OCI-LY3 (cell line): ENCODE measurements at regions not wholly inside any gene's neighbourhood (a gene's known extent, or its start where the extent isn't known, plus 50 kb on each side); places are given as distances from the start of the nearest gene placed in this dataset.

Experiments used
- H2AFZ ChIP-seq: fragments of 200-600, 300-600 bp; shearing (Covaris generic); 2 replicates; pipeline ENCODE4 v1.6.0; 2014; ENCODE audit warnings: antibody characterized with exemption, low read depth, low read length
- H3K27ac ChIP-seq: fragments of 200-600, 300-600 bp; sonication (generic); 2 replicates; pipeline ENCODE4 v1.5.1; 2014; ENCODE audit warnings: mild to moderate bottlenecking, low read length, moderate library complexity, mixed read lengths
- H3K27me3 ChIP-seq: fragments of 200-600, 300-600 bp; sonication (generic); 2 replicates; pipeline ENCODE4 v1.6.1; 2014; ENCODE audit warnings: low read depth, low read length, mixed read lengths
- H3K36me3 ChIP-seq: fragments of 200-600, 300-600 bp; sonication (generic); replicated peaks from 2 replicates; pipeline ENCODE3; 2014; ENCODE audit warnings: low read depth, low read length, mixed read lengths
- H3K4me1 ChIP-seq: fragments of 300-600, 200-600 bp; sonication (generic); 2 replicates; pipeline ENCODE4 v1.6.1; 2014; ENCODE audit warnings: low read length, mixed read lengths
- H3K4me2 ChIP-seq: fragments of 200-600, 300-600 bp; sonication (generic); 2 replicates; pipeline ENCODE4 v1.6.1; 2014; ENCODE audit warnings: low read length, mixed read lengths
- H3K4me3 ChIP-seq: fragments of 300-600, 200-600 bp; sonication (generic); 2 replicates; pipeline ENCODE4 v1.5.1; 2014; ENCODE audit warnings: antibody characterized with exemption, mild to moderate bottlenecking, low read length, moderate library complexity
- H3K79me2 ChIP-seq: fragments of 300-600, 200-600 bp; shearing (Covaris generic); 2 replicates; pipeline ENCODE4 v1.6.1; 2014; ENCODE audit warnings: mild to moderate bottlenecking, low read length, mixed read lengths
- H3K9ac ChIP-seq: fragments of 300-600, 200-600 bp; shearing (Covaris generic); 2 replicates; pipeline ENCODE4 v1.6.0; 2014; ENCODE audit warnings: mild to moderate bottlenecking, low read length, moderate library complexity
- H3K9me3 ChIP-seq: fragments of 200-600, 300-600 bp; shearing (Covaris generic); 2 replicates; pipeline ENCODE4 v1.6.1; 2014; ENCODE audit warnings: low read length, mixed read lengths; ENCODE audit not compliant: insufficient read depth
- H4K20me1 ChIP-seq: fragments of 200-600, 300-600 bp; sonication (generic); 2 replicates; pipeline ENCODE4 v1.6.1; 2016; ENCODE audit warnings: low read length, mixed read lengths; ENCODE audit not compliant: insufficient read depth
- EZH2phosphoT487 ChIP-seq: fragments of 200-600 bp; shearing (Covaris generic); IDR thresholded peaks from 2 replicates; pipeline ENCODE4 v1.6.1; 2018; ENCODE audit warnings: antibody characterized with exemption, mixed run types, low read depth
- TF ChIP-seq, protein P1 (sequence below): fragments of 200-600, 300-600 bp; sonication (generic); IDR thresholded peaks from 2 replicates; pipeline ENCODE4 v1.5.1; 2014; ENCODE audit warnings: antibody characterized with exemption, low read length, low read depth

- no peak overlapping the region for H3K4me3 ChIP-seq
- TF ChIP-seq, protein P1, sequence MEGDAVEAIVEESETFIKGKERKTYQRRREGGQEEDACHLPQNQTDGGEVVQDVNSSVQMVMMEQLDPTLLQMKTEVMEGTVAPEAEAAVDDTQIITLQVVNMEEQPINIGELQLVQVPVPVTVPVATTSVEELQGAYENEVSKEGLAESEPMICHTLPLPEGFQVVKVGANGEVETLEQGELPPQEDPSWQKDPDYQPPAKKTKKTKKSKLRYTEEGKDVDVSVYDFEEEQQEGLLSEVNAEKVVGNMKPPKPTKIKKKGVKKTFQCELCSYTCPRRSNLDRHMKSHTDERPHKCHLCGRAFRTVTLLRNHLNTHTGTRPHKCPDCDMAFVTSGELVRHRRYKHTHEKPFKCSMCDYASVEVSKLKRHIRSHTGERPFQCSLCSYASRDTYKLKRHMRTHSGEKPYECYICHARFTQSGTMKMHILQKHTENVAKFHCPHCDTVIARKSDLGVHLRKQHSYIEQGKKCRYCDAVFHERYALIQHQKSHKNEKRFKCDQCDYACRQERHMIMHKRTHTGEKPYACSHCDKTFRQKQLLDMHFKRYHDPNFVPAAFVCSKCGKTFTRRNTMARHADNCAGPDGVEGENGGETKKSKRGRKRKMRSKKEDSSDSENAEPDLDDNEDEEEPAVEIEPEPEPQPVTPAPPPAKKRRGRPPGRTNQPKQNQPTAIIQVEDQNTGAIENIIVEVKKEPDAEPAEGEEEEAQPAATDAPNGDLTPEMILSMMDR: no peak
- TF ChIP-seq EZH2phosphoT487: no peak
- no peak overlapping the region for H3K4me2 ChIP-seq
- H3K9ac ChIP-seq: no peak overlapping the region
- no peaks in the 10 kb centered on the region for H3K36me3 ChIP-seq
- no peak overlapping the region for H2AFZ ChIP-seq
- no peaks in the 10 kb centered on the region for H3K9me3 ChIP-seq
- no peaks in the 10 kb centered on the region for H3K4me1 ChIP-seq
- no peak overlapping the region for H3K27ac ChIP-seq
- no peaks in the 10 kb centered on the region for H3K27me3 ChIP-seq
- no peaks in the 10 kb centered on the region for H4K20me1 ChIP-seq
- H3K79me2 ChIP-seq: no peaks in the 10 kb centered on the region
Observed at GRCh38 chr10:78777867-78778266, 290.9 kb upstream of the ZMIZ1 start.

GRCh38 chr10:78778444-78779338, 290.1 kb upstream of the ZMIZ1 start:
- Histone ChIP-seq H3K79me2 (no peaks in the 10 kb centered on the region), H2AFZ (no peak overlapping the region), H3K36me3 (no peaks in the 10 kb centered on the region), H3K4me1 (no peaks in the 10 kb centered on the region), H3K9me3 (no peaks in the 10 kb centered on the region), H4K20me1 (no peaks in the 10 kb centered on the region), H3K27me3 (no peaks in the 10 kb centered on the region), H3K9ac (no peak overlapping the region), H3K4me2 (no peak overlapping the region), H3K4me3 (no peak overlapping the region), H3K27ac (no peak overlapping the region)
- TF ChIP-seq EZH2phosphoT487: no peak
- TF ChIP-seq, protein P1: no peak

DNA sequence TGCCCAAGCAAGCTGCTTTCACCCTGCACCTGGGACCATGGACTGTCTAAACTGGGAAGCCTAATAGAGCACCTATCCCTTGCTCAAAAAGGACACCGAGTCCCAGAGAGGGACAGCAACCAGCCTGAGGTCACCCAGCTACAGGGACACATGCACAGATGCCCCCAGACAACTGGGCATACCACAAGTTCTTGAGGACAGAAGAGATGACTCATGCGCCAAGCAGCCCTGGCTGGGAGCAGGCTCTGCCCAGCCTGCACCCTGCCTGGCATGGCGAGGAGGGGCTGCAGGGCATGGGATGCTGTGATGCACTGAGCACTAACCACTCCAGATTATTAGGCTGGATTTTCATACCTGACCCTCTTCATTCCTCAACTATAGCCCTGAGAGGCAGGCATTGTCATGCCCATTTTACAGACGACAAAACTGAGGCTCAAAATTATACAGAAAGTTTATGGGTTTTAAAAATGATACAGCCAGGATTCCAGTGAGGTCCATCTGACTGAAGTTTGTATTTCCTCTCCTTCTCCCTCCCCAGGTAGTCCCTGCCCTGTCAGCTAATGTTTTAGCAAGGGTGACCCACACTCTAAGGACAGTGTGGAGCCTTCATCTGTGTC, 289.3 kb upstream of the ZMIZ1 start:
- Histone ChIP-seq H2AFZ (no peak overlapping the region), H3K4me2 (no peak overlapping the region), H3K4me3 (no peak overlapping the region), H3K36me3 (no peaks in the 10 kb centered on the region), H3K79me2 (no peaks in the 10 kb centered on the region), H3K27me3 (no peaks in the 10 kb centered on the region), H4K20me1 (no peaks in the 10 kb centered on the region), H3K9ac (no peak overlapping the region), H3K9me3 (no peaks in the 10 kb centered on the region), H3K4me1 (no peaks in the 10 kb centered on the region), H3K27ac (no peak overlapping the region)
- TF ChIP-seq EZH2phosphoT487: no peak
- TF ChIP-seq, protein P1: no peak

DNA sequence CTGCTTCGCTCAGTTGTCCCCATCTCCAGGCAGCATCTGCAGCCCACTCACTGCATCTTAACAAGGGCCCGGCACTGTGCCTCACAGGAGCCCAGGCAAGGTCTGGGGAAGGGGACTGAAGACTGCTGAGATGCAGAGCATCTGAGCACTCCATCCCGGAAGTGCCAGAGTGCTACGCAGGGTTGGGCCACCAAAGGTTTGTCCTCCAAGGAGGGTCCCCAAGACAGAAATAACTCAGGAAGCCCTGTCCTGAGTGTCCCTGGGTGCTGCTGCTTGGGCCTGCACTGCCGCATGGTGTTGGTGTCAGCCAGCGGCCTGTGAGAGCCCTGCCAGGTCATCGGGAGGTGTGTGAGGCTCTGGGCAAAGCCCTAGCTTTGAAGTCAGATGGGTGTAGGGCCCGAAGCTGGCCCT, 288.2 kb upstream of the ZMIZ1 start:
- H4K20me1 ChIP-seq: no peaks in the 10 kb centered on the region
- TF ChIP-seq EZH2phosphoT487: no peak
- TF ChIP-seq, protein P1: no peak
- no peaks in the 10 kb centered on the region for H3K27me3 ChIP-seq
- no peak overlapping the region for H3K4me3 ChIP-seq
- H3K9me3 ChIP-seq: no peaks in the 10 kb centered on the region
- no peak overlapping the region for H3K9ac ChIP-seq
- H3K79me2 ChIP-seq: no peaks in the 10 kb centered on the region
- H3K4me1 ChIP-seq: no peaks in the 10 kb centered on the region
- H3K36me3 ChIP-seq: no peaks in the 10 kb centered on the region
- no peak overlapping the region for H3K27ac ChIP-seq
- no peak overlapping the region for H2AFZ ChIP-seq
- no peak overlapping the region for H3K4me2 ChIP-seq
